GM13976 (cell line): ENCODE measurements at regions not wholly inside any gene's neighbourhood (a gene's known extent, or its start where the extent isn't known, plus 50 kb on each side); places are given as distances from the start of the nearest gene placed in this dataset.

Experiments
- DNase-seq: peaks from one replicate; pipeline ENCODE4 v3.0.0; 2012; ENCODE audit warnings: low spot score
- in situ Hi-C: fragments of 300-500 bp; cut with MboI; formaldehyde crosslinking; loops from one replicate; pipeline ENCODE4 v1.12.0; 2022; ENCODE audit warnings: low sequenced_read_pairs, mixed read lengths, inconsistent platforms; ENCODE audit not compliant: unreplicated experiment
- TF ChIP-seq, protein P1 (sequence below): IDR thresholded peaks from 2 replicates; pipeline ENCODE4 v1.5.1; 2012; ENCODE audit warnings: borderline replicate concordance, mild to moderate bottlenecking; ENCODE audit not compliant: insufficient read depth; ENCODE audit errors: extremely low read depth, missing control alignments, control extremely low read depth

DNA sequence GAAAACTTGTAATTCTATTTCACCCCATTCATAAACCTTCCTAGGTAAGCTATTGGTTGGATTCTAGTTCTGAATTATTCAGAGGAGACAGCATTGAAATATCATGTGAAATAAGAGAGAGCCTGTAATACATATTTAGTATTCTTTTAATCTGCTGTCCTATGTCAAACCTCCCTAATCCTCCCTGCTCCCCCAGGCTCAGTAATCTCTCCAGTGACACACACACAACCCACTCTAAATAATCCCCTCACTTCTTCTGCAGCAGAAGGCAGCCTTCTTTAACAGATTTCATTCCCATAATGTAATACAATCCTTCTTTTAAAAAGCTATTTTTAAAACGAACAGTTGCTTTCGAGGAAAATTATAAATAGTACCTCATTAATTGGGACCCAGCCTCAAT is 639.7 kb upstream of the AUTS2 start:
- TF ChIP-seq, protein P1, sequence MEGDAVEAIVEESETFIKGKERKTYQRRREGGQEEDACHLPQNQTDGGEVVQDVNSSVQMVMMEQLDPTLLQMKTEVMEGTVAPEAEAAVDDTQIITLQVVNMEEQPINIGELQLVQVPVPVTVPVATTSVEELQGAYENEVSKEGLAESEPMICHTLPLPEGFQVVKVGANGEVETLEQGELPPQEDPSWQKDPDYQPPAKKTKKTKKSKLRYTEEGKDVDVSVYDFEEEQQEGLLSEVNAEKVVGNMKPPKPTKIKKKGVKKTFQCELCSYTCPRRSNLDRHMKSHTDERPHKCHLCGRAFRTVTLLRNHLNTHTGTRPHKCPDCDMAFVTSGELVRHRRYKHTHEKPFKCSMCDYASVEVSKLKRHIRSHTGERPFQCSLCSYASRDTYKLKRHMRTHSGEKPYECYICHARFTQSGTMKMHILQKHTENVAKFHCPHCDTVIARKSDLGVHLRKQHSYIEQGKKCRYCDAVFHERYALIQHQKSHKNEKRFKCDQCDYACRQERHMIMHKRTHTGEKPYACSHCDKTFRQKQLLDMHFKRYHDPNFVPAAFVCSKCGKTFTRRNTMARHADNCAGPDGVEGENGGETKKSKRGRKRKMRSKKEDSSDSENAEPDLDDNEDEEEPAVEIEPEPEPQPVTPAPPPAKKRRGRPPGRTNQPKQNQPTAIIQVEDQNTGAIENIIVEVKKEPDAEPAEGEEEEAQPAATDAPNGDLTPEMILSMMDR, result no peak
- DNase-seq, result no peak
- in situ Hi-C loops, result no loop called here

DNA sequence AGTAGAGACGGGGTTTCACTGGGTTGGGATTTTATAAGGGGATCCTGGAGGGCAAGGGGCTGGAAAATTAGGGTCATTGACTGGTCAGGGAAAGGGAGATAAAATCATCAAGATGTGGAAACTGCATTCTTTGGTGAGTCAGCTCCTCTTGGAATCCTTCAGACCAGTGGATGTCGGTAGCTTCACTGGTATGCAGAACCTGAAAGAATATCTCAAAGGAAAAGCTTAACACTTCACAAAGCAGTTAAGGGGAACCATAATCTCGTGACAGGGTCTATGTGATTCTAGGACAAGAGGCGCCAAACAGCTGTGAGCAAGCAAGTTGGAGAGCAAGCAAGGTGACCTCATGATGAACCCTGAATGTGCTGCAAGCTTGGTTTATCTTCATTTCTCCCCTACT is 634.7 kb upstream of the AUTS2 start:
- TF ChIP-seq, protein P1, result no peak
- in situ Hi-C loops, result no loop called here
- DNase-seq, result no peak

DNA sequence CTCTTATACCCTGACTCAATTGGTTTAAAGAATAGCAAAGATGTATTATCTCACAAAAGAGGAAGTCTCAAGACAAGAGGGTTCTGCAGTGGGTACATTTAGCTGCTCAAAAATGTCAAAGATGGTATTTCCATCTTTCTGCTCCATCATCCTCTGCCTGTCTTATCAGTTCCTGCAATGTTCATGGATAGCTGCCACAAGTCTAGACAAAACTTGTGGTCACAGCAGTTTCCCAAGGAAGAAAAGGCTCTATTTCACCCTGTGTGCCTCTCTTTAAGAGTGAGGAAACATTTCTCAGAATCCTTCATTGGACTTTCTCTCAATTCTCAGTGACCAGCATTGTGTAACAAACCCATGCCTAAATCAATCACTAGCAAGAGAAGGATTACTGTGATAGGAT is 634.2 kb upstream of the AUTS2 start:
- no peak for DNase-seq
- TF ChIP-seq, protein P1, result no peak
- in situ Hi-C loops, result no loop called here

DNA sequence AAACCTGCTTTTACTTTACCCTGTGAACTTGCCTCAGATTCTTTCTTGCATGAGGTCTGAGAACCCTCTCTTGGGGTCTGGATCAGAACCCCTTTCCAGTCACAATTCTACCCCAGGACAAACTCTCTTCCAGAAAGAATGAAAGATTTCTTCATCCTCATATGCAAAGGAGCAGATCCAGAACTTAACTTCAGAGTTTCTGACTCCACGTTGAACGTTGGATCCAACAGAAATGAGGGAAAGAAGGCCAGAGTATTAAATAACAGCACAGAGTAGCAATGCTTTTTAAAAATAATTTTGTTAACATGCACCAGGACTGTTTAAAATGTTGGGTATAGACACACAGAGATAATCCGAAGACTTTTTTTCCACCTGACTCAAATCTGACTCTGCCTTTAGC is 632.9 kb upstream of the AUTS2 start:
- TF ChIP-seq, protein P1, result no peak
- in situ Hi-C loops, result no loop called here
- DNase-seq, result no peak

DNA sequence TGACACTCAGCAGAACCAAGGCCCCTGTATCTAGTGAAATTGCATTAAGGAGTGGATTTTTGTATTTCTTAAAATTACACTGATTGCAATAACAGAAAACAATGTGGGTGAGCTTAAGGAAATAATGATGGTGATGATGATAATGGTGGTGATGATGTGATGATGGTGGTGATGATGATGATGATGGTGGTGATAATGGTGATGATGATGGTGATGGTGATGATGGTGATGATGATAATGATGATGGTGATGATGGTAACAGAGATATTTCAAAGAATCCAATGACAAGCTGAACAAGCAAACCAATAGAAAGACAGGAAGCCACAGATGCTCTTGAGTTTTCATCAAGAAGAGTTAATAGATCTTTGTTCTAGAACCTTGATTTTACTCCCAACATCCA is 630.7 kb upstream of the AUTS2 start:
- TF ChIP-seq, protein P1, result no peak
- no peak for DNase-seq
- in situ Hi-C loops, result no loop called here

DNA sequence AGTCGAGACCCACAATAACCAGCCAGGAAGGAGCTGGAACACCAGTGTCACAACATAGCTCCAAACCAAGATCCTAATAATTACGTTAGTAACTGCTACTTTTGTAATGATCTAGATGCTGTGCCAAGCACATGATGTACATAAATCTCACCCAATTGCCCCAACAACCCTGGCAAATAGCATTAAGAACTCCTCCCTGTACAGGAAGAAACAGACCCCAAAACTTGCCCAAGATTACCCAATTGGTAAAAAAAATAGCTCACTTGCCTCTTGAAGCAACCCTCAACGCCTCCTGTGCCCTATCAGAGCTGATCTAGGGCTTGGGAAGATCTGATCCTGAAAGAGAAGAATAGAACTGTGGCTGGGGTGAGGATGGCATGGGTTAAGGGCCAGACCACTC is 628.7 kb upstream of the AUTS2 start:
- TF ChIP-seq, protein P1, result no peak
- in situ Hi-C loops, result no loop called here
- DNase-seq, result no peak

DNA sequence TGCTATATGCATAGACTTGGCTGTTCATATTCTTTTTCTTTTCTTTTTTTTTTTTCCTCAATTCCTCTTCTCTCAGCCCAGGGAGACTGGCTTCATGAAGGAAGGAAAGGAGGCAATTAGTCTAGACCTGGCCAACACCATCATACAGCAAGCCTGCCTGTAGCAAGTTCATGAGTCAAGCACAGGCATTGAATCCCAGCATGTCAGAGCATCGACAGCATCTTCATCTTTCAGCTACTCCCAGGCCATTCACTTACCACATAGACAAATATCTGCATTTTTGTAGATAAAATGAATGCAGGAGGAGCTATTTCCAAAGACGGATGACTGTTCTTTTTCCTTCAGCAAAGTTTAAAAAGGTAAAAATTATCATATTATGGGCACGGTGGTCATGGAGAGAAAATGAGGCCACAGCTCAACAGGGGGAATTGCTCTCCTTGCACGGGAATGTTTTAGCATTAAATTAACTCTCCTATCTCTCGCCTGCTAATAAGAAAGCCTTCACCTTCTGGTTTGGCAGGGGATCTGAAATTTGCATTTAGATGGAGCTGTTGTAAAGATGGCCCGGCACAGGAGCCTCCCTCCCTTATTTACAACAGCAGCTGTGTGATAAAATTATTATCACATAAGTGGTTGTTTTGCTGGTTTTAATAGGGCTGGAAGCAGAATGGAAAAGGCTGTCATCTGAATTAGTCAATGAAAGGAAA is 626.5 kb upstream of the AUTS2 start:
- no peak for DNase-seq
- TF ChIP-seq, protein P1, result no peak
- in situ Hi-C loops, result no loop called here
